HG03025 (cell line): ENCODE measurements at regions not wholly inside any gene's neighbourhood (a gene's known extent, or its start where the extent isn't known, plus 50 kb on each side); places are given as distances from the start of the nearest gene placed in this dataset.
"Not testable (repeated sequence)": the region's sequence is repeated elsewhere in the genome, so short reads cannot be mapped to it uniquely, and the experiment has no call there.

Experiments used
- ATAC-seq: cut with Tn5 transposase; IDR thresholded peaks from one replicate; pipeline ENCODE4 v1.9.1; 2021; ENCODE audit warnings: mild to moderate bottlenecking, moderate library complexity; ENCODE audit not compliant: unreplicated experiment, low FRiP score

DNA sequence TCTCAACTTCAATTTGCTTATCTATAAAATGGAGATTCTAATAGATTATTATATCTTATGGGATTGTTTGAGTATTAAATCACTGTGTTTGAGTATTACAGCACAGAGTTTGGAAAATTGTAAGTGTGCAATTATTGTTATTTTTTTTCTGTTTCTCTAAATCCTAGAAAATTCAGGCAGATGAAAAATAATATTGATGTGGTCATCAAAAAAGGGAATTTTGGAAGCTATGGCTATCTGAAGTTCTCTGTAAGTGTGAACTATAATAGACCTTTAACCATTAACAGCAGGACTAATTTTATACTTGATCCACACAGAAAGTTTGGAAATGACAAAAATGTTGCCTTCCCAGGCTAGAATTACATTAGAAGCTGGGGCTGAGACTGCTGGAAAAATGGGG is 393.2 kb downstream of the SUCLG1 start:
- ATAC-seq: no peak

DNA sequence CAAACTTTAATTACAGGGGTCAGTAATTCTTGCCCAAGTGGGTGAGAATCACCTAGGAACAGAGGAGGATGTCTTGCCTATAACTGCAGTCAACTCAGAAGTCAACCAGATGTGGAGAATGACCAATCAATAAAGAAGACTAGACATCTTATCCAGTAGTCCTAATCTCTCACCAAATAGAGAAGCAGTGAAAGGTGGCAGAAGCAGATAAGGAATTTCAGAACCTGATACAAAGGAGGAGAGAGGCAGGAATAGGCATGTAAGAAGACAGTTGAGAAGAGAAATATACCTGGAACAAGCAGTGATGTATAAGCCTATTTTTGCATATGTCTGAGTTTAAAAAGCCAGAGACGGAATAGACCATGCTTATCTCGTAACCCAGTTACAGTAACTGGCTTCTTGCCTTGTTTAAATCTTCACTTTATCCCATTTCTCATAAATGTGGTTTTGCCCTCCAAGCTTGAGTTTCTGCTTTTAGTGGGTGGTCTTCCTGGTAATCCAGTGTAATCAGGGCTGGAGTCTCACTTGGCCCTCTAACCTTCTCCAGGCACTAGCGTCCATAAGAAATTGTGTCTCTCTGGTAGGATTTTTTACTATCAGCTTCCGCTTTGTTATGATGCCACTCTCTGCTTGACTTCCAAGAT is 401.0 kb downstream of the SUCLG1 start:
- no peak for ATAC-seq

DNA sequence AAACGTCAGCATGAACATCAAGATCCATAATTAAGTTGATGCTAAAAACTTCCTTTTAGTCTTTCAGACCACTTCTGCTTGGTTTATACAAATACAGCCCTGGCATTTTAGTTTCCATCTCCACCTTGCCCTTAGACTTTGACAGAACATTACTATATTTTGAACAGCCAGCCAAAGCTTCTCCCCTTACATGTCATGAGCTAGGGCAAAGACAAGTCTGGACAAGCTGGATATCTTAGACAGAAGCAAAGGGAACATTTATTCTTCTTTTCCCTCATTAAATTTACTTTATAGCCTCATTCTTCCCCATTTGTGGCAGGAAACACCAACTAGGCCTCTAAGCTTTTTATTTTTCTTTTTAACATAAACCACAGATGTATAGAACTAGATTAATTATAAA is 403.3 kb downstream of the SUCLG1 start:
- no peak for ATAC-seq

DNA sequence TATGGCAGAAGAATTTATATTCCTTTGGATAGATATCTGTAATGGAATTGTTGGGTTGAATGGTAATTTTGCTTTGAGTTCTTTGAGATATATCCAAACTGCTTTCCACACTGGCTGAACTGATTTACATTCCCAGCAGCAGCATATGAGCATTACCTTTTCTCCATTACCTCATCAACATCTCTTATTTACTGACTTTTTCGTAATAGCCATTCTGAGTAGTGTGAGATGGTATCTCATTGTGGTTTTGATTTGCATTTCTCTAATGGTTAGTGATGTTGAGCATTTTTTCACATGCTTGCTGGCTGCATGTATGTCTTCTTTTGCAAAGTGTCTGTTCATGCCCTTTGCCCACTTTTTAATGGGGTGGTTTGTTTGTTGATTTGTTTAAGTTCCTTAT is 404.5 kb downstream of the SUCLG1 start:
- not testable (repeated sequence) for ATAC-seq

- no peak for ATAC-seq
Measured at GRCh38 chr2:84052913-84053312, 406.2 kb downstream of the SUCLG1 start.

DNA sequence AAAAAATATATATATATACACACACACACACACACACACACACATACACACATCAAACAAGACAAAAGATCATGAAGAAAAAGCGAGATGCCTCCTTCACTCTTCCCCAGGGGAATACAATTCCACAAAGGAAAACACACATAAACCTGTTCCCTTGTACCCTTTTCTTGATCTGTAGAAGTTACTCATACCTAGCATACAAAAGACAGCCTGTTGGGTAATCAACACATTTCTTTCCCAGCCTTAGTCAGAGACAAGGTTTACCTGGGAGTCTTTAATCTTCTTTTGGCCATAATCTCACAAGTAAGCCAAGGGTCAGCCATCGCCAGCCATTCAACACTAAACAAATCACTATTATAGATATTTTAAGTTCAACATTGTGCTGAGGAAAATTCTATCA is 407.0 kb downstream of the SUCLG1 start:
- no peak for ATAC-seq

DNA sequence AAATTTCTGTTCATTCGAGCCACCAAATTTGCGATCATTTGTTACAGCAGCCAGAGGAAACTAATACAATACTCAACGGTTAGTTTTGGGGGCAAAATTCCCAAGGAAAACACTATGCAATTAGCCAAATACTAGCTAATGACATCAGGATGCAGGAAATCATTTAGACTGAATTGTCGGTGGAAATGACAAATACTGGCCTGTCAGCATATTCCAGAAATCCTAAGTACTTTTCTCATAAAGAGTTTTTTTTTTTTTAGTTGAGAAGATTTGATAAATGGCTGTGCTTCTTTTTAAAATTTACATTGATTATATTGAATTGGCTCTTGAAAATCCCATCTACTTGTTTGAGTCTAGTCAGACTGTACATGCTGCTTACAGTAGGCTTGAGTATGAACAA is 410.1 kb downstream of the SUCLG1 start:
- no peak for ATAC-seq

GRCh38 chr2:84041506-84041905 is 417.6 kb downstream of the SUCLG1 start:
- no peak for ATAC-seq

DNA sequence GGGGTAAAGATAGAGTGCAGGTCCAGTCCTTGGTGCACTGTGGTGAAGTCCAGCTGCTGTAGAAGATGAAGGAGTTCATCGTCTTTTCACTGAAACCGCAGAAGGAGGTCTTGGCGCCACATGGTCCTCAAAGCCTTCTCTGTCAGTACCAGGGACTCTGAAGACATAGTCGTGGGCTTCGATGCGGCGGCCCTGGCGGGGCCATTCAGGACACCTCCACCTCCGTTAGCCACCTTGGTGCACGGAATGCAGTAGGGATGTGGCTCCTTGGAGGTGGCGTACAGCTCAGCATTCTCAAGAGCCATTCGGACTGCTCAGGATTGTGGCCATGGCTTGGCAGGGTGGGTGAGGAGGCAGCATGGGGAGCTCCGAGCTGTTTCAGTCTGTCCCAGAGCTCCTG is 418.8 kb downstream of the SUCLG1 start:
- ATAC-seq: no peak

- no peak for ATAC-seq
Measured at GRCh38 chr2:84038866-84039265, 420.2 kb downstream of the SUCLG1 start.

GRCh38 chr2:84033347-84033974 is 425.6 kb downstream of the SUCLG1 start:
- ATAC-seq: no peak

DNA sequence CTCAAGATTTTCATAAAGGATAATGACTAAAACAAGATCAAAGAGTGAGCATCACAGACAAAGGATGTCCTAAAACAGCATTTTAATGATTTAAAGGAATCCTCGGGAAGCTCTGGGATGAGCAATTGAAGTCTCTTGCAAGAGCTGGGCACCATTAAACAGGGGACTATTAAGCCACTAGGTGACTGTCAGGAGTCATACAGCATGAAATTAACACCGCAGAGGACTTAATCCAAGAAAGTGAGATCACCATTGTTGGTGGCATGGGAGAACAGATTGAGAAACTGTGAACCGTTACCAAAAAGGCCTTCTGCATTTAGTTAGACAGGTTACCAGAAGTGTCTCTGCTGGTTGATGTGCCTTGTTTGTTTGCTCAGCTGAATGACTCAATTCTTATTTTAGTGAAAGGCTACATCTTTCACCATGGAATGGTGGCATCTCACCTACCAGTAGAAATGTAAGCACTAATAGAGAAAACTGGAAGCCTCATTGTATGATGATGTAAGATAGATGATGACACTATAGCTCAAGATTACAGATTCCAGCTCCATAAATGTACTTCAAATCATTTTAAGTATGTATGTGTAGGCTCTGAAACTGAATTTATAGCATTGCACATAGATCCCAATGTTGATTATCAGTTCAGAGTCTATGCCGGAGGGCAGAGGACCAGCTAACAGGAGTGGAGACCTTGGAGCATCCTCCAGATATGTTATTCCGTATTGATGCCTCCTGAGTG is 427.6 kb downstream of the SUCLG1 start:
- no peak for ATAC-seq

- ATAC-seq: no peak
Measured at GRCh38 chr2:84029903-84030575, 429.0 kb downstream of the SUCLG1 start.

GRCh38 chr2:84026818-84027217 is 432.3 kb downstream of the SUCLG1 start:
- ATAC-seq: no peak

DNA sequence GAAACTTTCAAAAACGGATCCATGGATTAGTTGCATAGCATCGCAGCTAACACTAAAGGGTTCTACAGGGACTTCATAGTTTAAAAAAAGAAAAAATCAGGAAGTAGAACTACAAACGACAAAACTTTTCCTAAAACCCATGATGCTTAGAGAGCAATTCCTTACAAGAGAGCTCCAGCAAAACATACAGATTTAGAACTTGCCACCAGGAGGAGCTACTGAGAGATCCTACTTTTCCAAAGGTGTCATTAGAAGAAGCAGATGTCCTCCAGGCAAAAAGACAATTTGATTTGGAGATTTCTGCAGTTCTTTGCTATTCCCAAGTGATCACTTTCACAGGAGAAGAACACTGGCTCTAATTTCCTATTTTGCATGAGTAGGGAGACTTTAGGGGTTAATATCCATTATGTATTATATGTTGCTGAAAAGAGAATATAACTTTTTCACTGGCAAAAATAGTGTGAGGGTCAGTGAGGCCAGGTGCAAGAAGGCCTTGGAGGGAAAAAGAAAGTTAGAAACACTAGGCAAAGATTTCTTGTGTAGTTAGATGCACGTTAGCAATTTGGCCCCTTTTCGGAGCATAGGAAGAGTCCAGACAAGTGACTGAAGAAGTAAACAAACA is 436.2 kb downstream of the SUCLG1 start:
- ATAC-seq: no peak

DNA sequence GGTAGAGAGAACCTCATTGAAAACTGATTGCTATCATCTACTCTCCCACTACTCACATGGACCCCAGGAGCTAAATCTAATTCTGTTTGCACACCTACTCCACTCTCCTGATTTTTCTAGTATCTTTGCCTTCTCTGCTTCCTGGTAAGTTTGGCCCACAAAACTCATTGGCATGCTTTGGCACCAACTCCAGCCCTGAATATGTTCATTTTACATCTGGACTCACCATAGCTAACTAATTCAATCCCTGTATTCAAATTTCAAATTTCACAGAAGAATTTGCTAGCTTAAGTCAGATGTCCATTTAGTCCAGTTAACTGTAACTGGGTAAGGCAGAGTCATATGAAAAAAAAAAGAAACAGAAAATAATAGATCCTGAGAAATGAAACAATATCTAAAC is 442.1 kb downstream of the SUCLG1 start:
- ATAC-seq: no peak

DNA sequence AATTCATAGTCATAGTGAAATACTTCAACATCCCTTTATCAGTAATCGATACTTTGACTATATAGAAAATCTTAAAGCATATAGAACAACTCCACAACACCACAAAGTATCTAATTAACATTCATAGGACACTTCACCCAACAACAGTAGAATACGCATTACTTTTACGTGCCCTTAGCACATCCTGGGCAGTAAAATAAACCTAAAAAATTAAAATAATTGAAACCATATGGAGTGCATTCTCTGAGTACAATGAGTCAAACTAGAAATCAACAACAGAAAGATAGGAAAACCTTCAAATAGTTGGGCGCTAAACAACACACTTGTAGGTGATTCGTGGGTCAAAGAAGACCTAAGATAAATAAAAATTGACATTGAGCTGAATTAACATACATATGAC is 442.9 kb downstream of the SUCLG1 start:
- no peak for ATAC-seq

GRCh38 chr2:83997889-83998288 is 461.2 kb downstream of the SUCLG1 start:
- no peak for ATAC-seq

- ATAC-seq: no peak
Measured at GRCh38 chr2:83994633-83995179, 464.4 kb downstream of the SUCLG1 start.

- ATAC-seq: no peak
Measured at GRCh38 chr2:83993873-83994632, 465.0 kb downstream of the SUCLG1 start.
